Activated naive CD8-positive, alpha-beta T cell treated with anti-CD3 and anti-CD28 coated beads, Interleukin-2, amount 10 ng/mL, durations not matched to agents 7 days and 5 days (primary cell): ENCODE measurements at regions not wholly inside any gene's neighbourhood (a gene's known extent, or its start where the extent isn't known, plus 50 kb on each side); places are given as distances from the start of the nearest gene placed in this dataset.
"Not testable (repeated sequence)": the region's sequence is repeated elsewhere in the genome, so short reads cannot be mapped to it uniquely, and the experiment has no call there.

Experiments
- ATAC-seq: fragments of 150-1000 bp; cut with Tn5 transposase; one replicate; pipeline ENCODE4 v1.10.0; 2021; ENCODE audit warnings: low read depth, moderate library complexity
- POLR2A ChIA-PET: fragments of 350-600 bp; sonication (Branson Sonifier 250); formaldehyde crosslinking; loops from one replicate; lab custom pipeline; 2021; ENCODE audit warnings: antibody characterized with exemption; lab: Charles Lee
- DNase-seq: peaks from one replicate; pipeline ENCODE4 v3.0.0; 2021
- H3K27ac Mint-ChIP-seq: one replicate; pipeline ENCODE4 v1.8.0; 2022; ENCODE audit warnings: mild to moderate bottlenecking, mixed read lengths
- H3K27me3 Mint-ChIP-seq: one replicate; pipeline ENCODE4 v1.8.0; 2022; ENCODE audit warnings: mild to moderate bottlenecking, moderate library complexity, mixed read lengths
- H3K36me3 Mint-ChIP-seq: one replicate; pipeline ENCODE4 v1.8.0; 2021; ENCODE audit warnings: mild to moderate bottlenecking, mixed read lengths
- H3K4me1 Mint-ChIP-seq: one replicate; pipeline ENCODE4 v1.8.0; 2021; ENCODE audit warnings: mixed read lengths
- H3K4me3 Mint-ChIP-seq: one replicate; pipeline ENCODE4 v1.8.0; 2022; ENCODE audit warnings: mild to moderate bottlenecking, moderate library complexity, mixed read lengths
- H3K9me3 Mint-ChIP-seq: one replicate; pipeline ENCODE4 v1.8.0; 2021; ENCODE audit warnings: mixed read lengths

GRCh38 chr5:71910741-71911140 lies 191.7 kb downstream of the CARTPT start:
- POLR2A ChIA-PET, result no interaction called here
- DNase-seq (no peak), ATAC-seq (no peak)
- H3K4me1 Mint-ChIP-seq, result no peaks in the 10 kb centered on the region
- H3K27me3 Mint-ChIP-seq, result peaks cover 13% of the 10 kb centered on the region
- H3K4me3 Mint-ChIP-seq, result no peak overlapping the region
- no peak overlapping the region for H3K27ac Mint-ChIP-seq
- H3K9me3 Mint-ChIP-seq, result peaks cover 3% of the 10 kb centered on the region
- H3K36me3 Mint-ChIP-seq, result no peaks in the 10 kb centered on the region

- no peak overlapping the region for H3K27ac Mint-ChIP-seq
- H3K36me3 Mint-ChIP-seq, result no peaks in the 10 kb centered on the region
- no peak for ATAC-seq
- H3K4me3 Mint-ChIP-seq, result no peak overlapping the region
- DNase-seq, result no peak
- POLR2A ChIA-PET, result no interaction called here
- H3K27me3 Mint-ChIP-seq, result peaks cover 12% of the 10 kb centered on the region
- peaks cover 2% of the 10 kb centered on the region for H3K9me3 Mint-ChIP-seq
- no peaks in the 10 kb centered on the region for H3K4me1 Mint-ChIP-seq
Observed at GRCh38 chr5:71912021-71912420, 192.9 kb downstream of the CARTPT start.

GRCh38 chr5:71914281-71914680 lies 193.0 kb upstream of the MAP1B start:
- Mint-ChIP-seq H3K27ac (no peak overlapping the region), H3K4me3 (no peak overlapping the region), H3K9me3 (peaks cover 5% of the 10 kb centered on the region), H3K36me3 (no peaks in the 10 kb centered on the region), H3K27me3 (peaks cover 21% of the 10 kb centered on the region), H3K4me1 (no peaks in the 10 kb centered on the region)
- POLR2A ChIA-PET, result no interaction called here
- DNase-seq (no peak), ATAC-seq (no peak)

GRCh38 chr5:71922584-71923106 lies 184.6 kb upstream of the MAP1B start:
- peaks cover 2% of the 10 kb centered on the region for H3K9me3 Mint-ChIP-seq
- H3K4me3 Mint-ChIP-seq, result no peak overlapping the region
- no peak overlapping the region for H3K27ac Mint-ChIP-seq
- ATAC-seq (no peak), DNase-seq (no peak)
- POLR2A ChIA-PET, result no interaction called here
- no peaks in the 10 kb centered on the region for H3K36me3 Mint-ChIP-seq
- no peaks in the 10 kb centered on the region for H3K4me1 Mint-ChIP-seq
- H3K27me3 Mint-ChIP-seq, result peaks cover 15% of the 10 kb centered on the region

GRCh38 chr5:71923755-71924154 lies 183.5 kb upstream of the MAP1B start:
- Mint-ChIP-seq H3K4me1 (no peaks in the 10 kb centered on the region), H3K4me3 (no peak overlapping the region), H3K9me3 (no peaks in the 10 kb centered on the region), H3K36me3 (no peaks in the 10 kb centered on the region), H3K27ac (no peak overlapping the region), H3K27me3 (peaks cover 13% of the 10 kb centered on the region)
- POLR2A ChIA-PET, result no interaction called here
- DNase-seq (no peak), ATAC-seq (no peak)

GRCh38 chr5:71924325-71924724 lies 182.9 kb upstream of the MAP1B start:
- POLR2A ChIA-PET, result no interaction called here
- no peak overlapping the region for H3K27ac Mint-ChIP-seq
- H3K27me3 Mint-ChIP-seq, result peaks cover 14% of the 10 kb centered on the region
- no peaks in the 10 kb centered on the region for H3K36me3 Mint-ChIP-seq
- no peak overlapping the region for H3K4me3 Mint-ChIP-seq
- DNase-seq (no peak), ATAC-seq (no peak)
- no peaks in the 10 kb centered on the region for H3K4me1 Mint-ChIP-seq
- no peaks in the 10 kb centered on the region for H3K9me3 Mint-ChIP-seq

GRCh38 chr5:71924980-71925379 lies 182.3 kb upstream of the MAP1B start:
- POLR2A ChIA-PET, result no interaction called here
- no peaks in the 10 kb centered on the region for H3K4me1 Mint-ChIP-seq
- H3K4me3 Mint-ChIP-seq, result no peak overlapping the region
- no peaks in the 10 kb centered on the region for H3K9me3 Mint-ChIP-seq
- DNase-seq (no peak), ATAC-seq (no peak)
- H3K27ac Mint-ChIP-seq, result no peak overlapping the region
- H3K36me3 Mint-ChIP-seq, result no peaks in the 10 kb centered on the region
- H3K27me3 Mint-ChIP-seq, result peaks cover 18% of the 10 kb centered on the region

GRCh38 chr5:71925608-71926091 lies 181.6 kb upstream of the MAP1B start:
- ATAC-seq, result no peak
- no peaks in the 10 kb centered on the region for H3K4me1 Mint-ChIP-seq
- peaks cover 17% of the 10 kb centered on the region for H3K27me3 Mint-ChIP-seq
- no peak for DNase-seq
- H3K4me3 Mint-ChIP-seq, result no peak overlapping the region
- no peaks in the 10 kb centered on the region for H3K9me3 Mint-ChIP-seq
- POLR2A ChIA-PET, result no interaction called here
- H3K36me3 Mint-ChIP-seq, result no peaks in the 10 kb centered on the region
- H3K27ac Mint-ChIP-seq, result no peak overlapping the region

GRCh38 chr5:71929003-71929402 lies 178.3 kb upstream of the MAP1B start:
- no peak for ATAC-seq
- H3K4me1 Mint-ChIP-seq, result no peaks in the 10 kb centered on the region
- H3K4me3 Mint-ChIP-seq, result no peak overlapping the region
- H3K36me3 Mint-ChIP-seq, result no peaks in the 10 kb centered on the region
- H3K9me3 Mint-ChIP-seq, result no peaks in the 10 kb centered on the region
- no peak overlapping the region for H3K27ac Mint-ChIP-seq
- POLR2A ChIA-PET, result no interaction called here
- no peak for DNase-seq
- peaks cover 20% of the 10 kb centered on the region for H3K27me3 Mint-ChIP-seq

GRCh38 chr5:71930554-71930953 lies 176.7 kb upstream of the MAP1B start:
- H3K27ac Mint-ChIP-seq, H3K9me3 Mint-ChIP-seq, H3K4me3 Mint-ChIP-seq, H3K36me3 Mint-ChIP-seq, ATAC-seq, DNase-seq, H3K4me1 Mint-ChIP-seq, POLR2A ChIA-PET: not testable (repeated sequence)
- peaks cover 18% of the 10 kb centered on the region for H3K27me3 Mint-ChIP-seq

GRCh38 chr5:71932131-71932654 lies 175.1 kb upstream of the MAP1B start:
- ATAC-seq (no peak), DNase-seq (no peak)
- POLR2A ChIA-PET, result no interaction called here
- Mint-ChIP-seq H3K9me3 (no peaks in the 10 kb centered on the region), H3K27ac (no peak overlapping the region), H3K27me3 (peaks cover 16% of the 10 kb centered on the region), H3K4me3 (no peak overlapping the region), H3K4me1 (no peaks in the 10 kb centered on the region), H3K36me3 (no peaks in the 10 kb centered on the region)

- no peaks in the 10 kb centered on the region for H3K9me3 Mint-ChIP-seq
- DNase-seq (no peak), ATAC-seq (no peak)
- no peaks in the 10 kb centered on the region for H3K4me1 Mint-ChIP-seq
- no peaks in the 10 kb centered on the region for H3K36me3 Mint-ChIP-seq
- H3K27ac Mint-ChIP-seq, result no peak overlapping the region
- H3K27me3 Mint-ChIP-seq, result peaks cover 12% of the 10 kb centered on the region
- H3K4me3 Mint-ChIP-seq, result no peak overlapping the region
- POLR2A ChIA-PET, result no interaction called here
Observed at GRCh38 chr5:71932655-71933338, 174.5 kb upstream of the MAP1B start.

GRCh38 chr5:71934322-71934721 lies 173.0 kb upstream of the MAP1B start:
- Mint-ChIP-seq H3K36me3 (no peaks in the 10 kb centered on the region), H3K9me3 (no peaks in the 10 kb centered on the region), H3K4me1 (no peaks in the 10 kb centered on the region), H3K27me3 (peaks cover 9% of the 10 kb centered on the region), H3K27ac (no peak overlapping the region), H3K4me3 (no peak overlapping the region)
- DNase-seq, result no peak
- ATAC-seq, result no peak
- POLR2A ChIA-PET, result no interaction called here

- no peaks in the 10 kb centered on the region for H3K36me3 Mint-ChIP-seq
- POLR2A ChIA-PET, result no interaction called here
- ATAC-seq, result no peak
- no peak overlapping the region for H3K4me3 Mint-ChIP-seq
- DNase-seq, result no peak
- H3K9me3 Mint-ChIP-seq, result no peaks in the 10 kb centered on the region
- H3K27ac Mint-ChIP-seq, result no peak overlapping the region
- no peaks in the 10 kb centered on the region for H3K4me1 Mint-ChIP-seq
- no peaks in the 10 kb centered on the region for H3K27me3 Mint-ChIP-seq
Observed at GRCh38 chr5:71937921-71938698, 169.2 kb upstream of the MAP1B start.
